B cell (primary cell): ENCODE measurements at regions not wholly inside any gene's neighbourhood (a gene's known extent, or its start where the extent isn't known, plus 50 kb on each side); places are given as distances from the start of the nearest gene placed in this dataset.

ENCODE experiments used
- ATAC-seq: fragments of 200-7000 bp; cut with Tn5 transposase; one replicate; pipeline ENCODE4 v1.10.0; 2021; ENCODE audit warnings: low read depth, mild to moderate bottlenecking, moderate number of reproducible peaks, moderate library complexity
- CTCF ChIA-PET: fragments of 350-600 bp; sonication (Branson Sonifier 250); formaldehyde crosslinking; loops from one replicate; lab custom pipeline; 2021; ENCODE audit warnings: antibody characterized with exemption, inconsistent platforms; lab: Charles Lee
- POLR2A ChIA-PET: fragments of 350-600 bp; sonication (Branson Sonifier 250); formaldehyde crosslinking; loops from one replicate; lab custom pipeline; 2021; ENCODE audit warnings: antibody characterized with exemption; lab: Charles Lee
- DNase-seq: peaks from one replicate; pipeline ENCODE4 v3.0.0; 2013
- H2AFZ ChIP-seq: 2 replicates; pipeline ENCODE4 v1.6.1; 2012; ENCODE audit warnings: mild to moderate bottlenecking, low read depth, low read length; ENCODE audit not compliant: insufficient read depth, poor library complexity, severe bottlenecking
- H3K27ac ChIP-seq, 2 donors: 1 replicate in 1 of 2; 2 replicates in 1 of 2; pipeline ENCODE4 v1.5.1; 2012 to 2013; ENCODE audit warnings: low read length in 2 of 2, mild to moderate bottlenecking in 2 of 2, moderate library complexity in 1 of 2
- H3K27me3 ChIP-seq, 4 experiments: fragments of 200-600 bp in 1 of 4; sonication (generic) in 1 of 4; replicated peaks in 1 of 4; 1 replicate in 2 of 4; 2 replicates in 2 of 4; pipeline versions ENCODE4 v1.6.1 to v1.7.0; 2013 to 2016; ENCODE audit warnings: low read length in 3 of 4, mild to moderate bottlenecking in 2 of 4, mixed read lengths in 1 of 4, moderate library complexity in 1 of 4; ENCODE audit not compliant: insufficient read depth in 4 of 4, control insufficient read depth in 3 of 4; ENCODE audit errors: control extremely low read depth in 1 of 4
- H3K36me3 ChIP-seq, 2 experiments: replicated peaks in 1 of 2; 1 replicate in 1 of 2; 2 replicates in 1 of 2; pipeline versions ENCODE4 v1.6.1 to v1.7.1; 2013; ENCODE audit warnings: low read length in 1 of 2; ENCODE audit not compliant: insufficient read depth in 2 of 2, control insufficient read depth in 1 of 2; ENCODE audit errors: control extremely low read depth in 1 of 2, extremely low read depth in 1 of 2
- H3K4me1 ChIP-seq, 2 donors: fragments of 200-600 bp in 1 of 2; sonication (generic) in 1 of 2; 1 replicate in 1 of 2; 2 replicates in 1 of 2; pipeline versions ENCODE4 v1.5.1 to v1.6.1; 2013 to 2017; ENCODE audit warnings: low read length in 2 of 2; ENCODE audit not compliant: control insufficient read depth in 2 of 2, insufficient read depth in 2 of 2
- H3K4me2 ChIP-seq: replicated peaks from 2 replicates; pipeline ENCODE3; 2012; ENCODE audit warnings: mild to moderate bottlenecking, low read depth, low read length; ENCODE audit not compliant: poor library complexity, severe bottlenecking
- H3K4me3 ChIP-seq, 5 experiments: fragments of 200-600 bp in 1 of 5; sonication (generic) in 1 of 5; 1 replicate in 3 of 5; 2 replicates in 2 of 5; pipeline versions ENCODE4 v1.5.1 to v1.7.0; 2011 to 2016; ENCODE audit warnings: low read length in 4 of 5, mild to moderate bottlenecking in 4 of 5, low read depth in 2 of 5, control low read depth in 1 of 5, moderate library complexity in 1 of 5; ENCODE audit not compliant: insufficient read depth in 1 of 5; ENCODE audit errors: control extremely low read depth in 1 of 5, extremely low read depth in 1 of 5
- H3K79me2 ChIP-seq: fragments of 200-600 bp; sonication (generic); one replicate; pipeline ENCODE4 v1.6.0; 2016; ENCODE audit warnings: low read length; ENCODE audit not compliant: control insufficient read depth, insufficient read depth
- H3K9ac ChIP-seq: fragments of 200-600 bp; sonication (generic); 2 replicates; pipeline ENCODE4 v1.6.1; 2017; ENCODE audit warnings: mild to moderate bottlenecking, low read length, moderate library complexity
- H3K9me3 ChIP-seq, 3 donors: one replicate each; pipeline versions ENCODE4 v1.6.1 to v1.7.1; 2013; ENCODE audit warnings: low read length in 2 of 3; ENCODE audit not compliant: control insufficient read depth in 2 of 3, insufficient read depth in 1 of 3; ENCODE audit errors: control extremely low read depth in 1 of 3
- H4K20me1 ChIP-seq: 2 replicates; pipeline ENCODE4 v1.6.0; 2012; ENCODE audit warnings: mild to moderate bottlenecking, low read length; ENCODE audit not compliant: insufficient read depth, control insufficient read depth, poor library complexity, severe bottlenecking
- H3K27ac Mint-ChIP-seq: one replicate; pipeline ENCODE4 v1.8.0; 2021; ENCODE audit warnings: mixed read lengths
- H3K27me3 Mint-ChIP-seq: one replicate; pipeline ENCODE4 v1.8.0; 2021; ENCODE audit warnings: mixed read lengths
- H3K4me1 Mint-ChIP-seq: one replicate; pipeline ENCODE4 v1.8.0; 2021; ENCODE audit warnings: mixed read lengths
- H3K4me3 Mint-ChIP-seq: one replicate; pipeline ENCODE4 v1.8.0; 2021; ENCODE audit warnings: mixed read lengths
- H3K9me3 Mint-ChIP-seq: one replicate; pipeline ENCODE4 v1.8.0; 2022; ENCODE audit warnings: mixed read lengths; ENCODE audit not compliant: insufficient read depth
- CTCF ChIP-seq: fragments of 200-600 bp; IDR thresholded peaks from one replicate; pipeline ENCODE4 v1.8.0; 2022; ENCODE audit warnings: antibody characterized with exemption, mild to moderate bottlenecking
- EZH2 ChIP-seq: IDR thresholded peaks from 2 replicates; pipeline ENCODE4 v1.6.1; 2012; ENCODE audit warnings: borderline replicate concordance, low read depth, mild to moderate bottlenecking, moderate library complexity, low read length; ENCODE audit not compliant: insufficient read depth, poor library complexity, severe bottlenecking
- WGBS: methylation state at CpG from one replicate; pipeline ENCODE4 v1.1.5; 2013; ENCODE audit warnings: missing lambda C conversion rate; ENCODE audit not compliant: insufficient coverage; 5-methylcytosine and 5-hydroxymethylcytosine counted together
- intact Hi-C: fragments of 100-400 bp; cut with micrococcal nuclease; formaldehyde crosslinking; loops from one replicate; pipeline ENCODE4 v1.10.0; 2022

- TF ChIP-seq EZH2 (no peak), CTCF (no peak)
Measured at GRCh38 chr14:85041618-85042017, 488.3 kb upstream of the FLRT2 start.

GRCh38 chr14:85042301-85042700 lies 487.6 kb upstream of the FLRT2 start:
- Histone ChIP-seq H3K4me3 (no peak overlapping the region), H4K20me1 (no peaks in the 10 kb centered on the region), H3K9me3 (peaks cover 0 to 3% (median 0%) of the 10 kb centered on the region in 3 donors), H3K36me3 (no peaks in the 10 kb centered on the region), H3K79me2 (no peaks in the 10 kb centered on the region), H3K4me2 (no peak overlapping the region), H3K27me3 (no peaks in the 10 kb centered on the region), H3K4me1 (no peaks in the 10 kb centered on the region), H3K9ac (no peak overlapping the region), H3K27ac (no peak overlapping the region), H2AFZ (no peak overlapping the region)
- no peaks in the 10 kb centered on the region for H3K4me1 Mint-ChIP-seq
- ChIA-PET POLR2A (no interaction called here), CTCF (no interaction called here)
- DNase-seq (no peak), ATAC-seq (no peak)
- peaks cover 5% of the 10 kb centered on the region for H3K9me3 Mint-ChIP-seq
- no peaks in the 10 kb centered on the region for H3K27me3 Mint-ChIP-seq
- WGBS = no CpG with 5 or more reads among the region's 1 CpG
- TF ChIP-seq CTCF (no peak), EZH2 (no peak)
- H3K27ac Mint-ChIP-seq = no peak overlapping the region
- intact Hi-C loops = no loop called here
- no peak overlapping the region for H3K4me3 Mint-ChIP-seq

More at GRCh38 chr14:85041618-85042017, 488.3 kb upstream of the FLRT2 start:
- Histone ChIP-seq H2AFZ (no peak overlapping the region), H3K4me3 (no peak overlapping the region), H3K27me3 (no peaks in the 10 kb centered on the region), H3K79me2 (no peaks in the 10 kb centered on the region), H4K20me1 (no peaks in the 10 kb centered on the region), H3K4me2 (no peak overlapping the region), H3K27ac (no peak overlapping the region), H3K9ac (no peak overlapping the region), H3K4me1 (no peaks in the 10 kb centered on the region), H3K36me3 (no peaks in the 10 kb centered on the region), H3K9me3 (peaks cover 0 to 3% (median 2%) of the 10 kb centered on the region in 3 donors)
- POLR2A ChIA-PET = no interaction called here
- no peak overlapping the region for H3K4me3 Mint-ChIP-seq
- no peaks in the 10 kb centered on the region for H3K4me1 Mint-ChIP-seq
- CTCF ChIA-PET = no interaction called here
- intact Hi-C loops = no loop called here
- DNase-seq (no peak), ATAC-seq (no peak)
- peaks cover 4% of the 10 kb centered on the region for H3K9me3 Mint-ChIP-seq
- H3K27ac Mint-ChIP-seq = no peak overlapping the region
- no peaks in the 10 kb centered on the region for H3K27me3 Mint-ChIP-seq
